ENCODE measurements at regions not wholly inside any gene's neighbourhood (a gene's known extent, or its start where the extent isn't known, plus 50 kb on each side); places are given as distances from the start of the nearest gene placed in this dataset.

DNA sequence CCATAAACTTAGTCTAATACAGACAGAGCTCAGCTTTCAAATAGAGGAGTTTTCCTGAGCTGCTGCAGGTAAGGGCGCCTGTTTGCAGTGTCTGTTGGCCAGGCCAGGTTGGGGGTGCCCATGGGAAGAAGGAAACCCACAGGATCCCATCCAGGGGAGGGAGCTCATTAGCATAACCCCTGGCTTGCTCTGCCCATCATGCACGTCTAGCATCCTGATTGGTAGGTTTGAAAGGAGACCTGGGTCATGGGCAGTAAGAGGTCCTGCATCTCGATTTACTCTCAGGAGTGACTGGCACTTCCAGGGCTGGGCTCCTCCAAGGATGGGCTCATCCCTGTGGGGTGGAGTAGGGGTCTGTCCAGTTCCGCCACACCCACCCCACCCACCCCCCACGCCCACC lies 103.7 kb upstream of the CLDN14 start:
- no peak overlapping the region for H2AFZ ChIP-seq (ENCODE audit: low read depth, low read length)
- no peak overlapping the region for H3K4me3 ChIP-seq (ENCODE audit: low read length)
- H3K27me3 ChIP-seq (ENCODE audit: low read depth, low read length) = no peaks in the 10 kb centered on the region
- no peak for TF ChIP-seq EZH2phosphoT487 (IDR thresholded peaks at IDR 0.05; ENCODE audit: low read depth)
- TF ChIP-seq CTCF (IDR thresholded peaks at IDR 0.05; ENCODE audit: low read depth, low read length) = no peak
- H3K36me3 ChIP-seq (replicated peaks; ENCODE audit: low read depth, low read length) = no peaks in the 10 kb centered on the region
- H3K4me1 ChIP-seq (ENCODE audit: low read length) = peaks cover 28% of the 10 kb centered on the region
- H3K27ac ChIP-seq (ENCODE audit: low read length) = no peak overlapping the region
- no peaks in the 10 kb centered on the region for H3K9me3 ChIP-seq (ENCODE audit: insufficient read depth, low read length)
- no peak overlapping the region for H3K9ac ChIP-seq (ENCODE audit: low read length)
- H4K20me1 ChIP-seq (ENCODE audit: insufficient read depth, low read length) = no peaks in the 10 kb centered on the region
- H3K4me2 ChIP-seq (ENCODE audit: low read length) = no peak overlapping the region
- H3K79me2 ChIP-seq (ENCODE audit: low read length) = no peaks in the 10 kb centered on the region

DNA sequence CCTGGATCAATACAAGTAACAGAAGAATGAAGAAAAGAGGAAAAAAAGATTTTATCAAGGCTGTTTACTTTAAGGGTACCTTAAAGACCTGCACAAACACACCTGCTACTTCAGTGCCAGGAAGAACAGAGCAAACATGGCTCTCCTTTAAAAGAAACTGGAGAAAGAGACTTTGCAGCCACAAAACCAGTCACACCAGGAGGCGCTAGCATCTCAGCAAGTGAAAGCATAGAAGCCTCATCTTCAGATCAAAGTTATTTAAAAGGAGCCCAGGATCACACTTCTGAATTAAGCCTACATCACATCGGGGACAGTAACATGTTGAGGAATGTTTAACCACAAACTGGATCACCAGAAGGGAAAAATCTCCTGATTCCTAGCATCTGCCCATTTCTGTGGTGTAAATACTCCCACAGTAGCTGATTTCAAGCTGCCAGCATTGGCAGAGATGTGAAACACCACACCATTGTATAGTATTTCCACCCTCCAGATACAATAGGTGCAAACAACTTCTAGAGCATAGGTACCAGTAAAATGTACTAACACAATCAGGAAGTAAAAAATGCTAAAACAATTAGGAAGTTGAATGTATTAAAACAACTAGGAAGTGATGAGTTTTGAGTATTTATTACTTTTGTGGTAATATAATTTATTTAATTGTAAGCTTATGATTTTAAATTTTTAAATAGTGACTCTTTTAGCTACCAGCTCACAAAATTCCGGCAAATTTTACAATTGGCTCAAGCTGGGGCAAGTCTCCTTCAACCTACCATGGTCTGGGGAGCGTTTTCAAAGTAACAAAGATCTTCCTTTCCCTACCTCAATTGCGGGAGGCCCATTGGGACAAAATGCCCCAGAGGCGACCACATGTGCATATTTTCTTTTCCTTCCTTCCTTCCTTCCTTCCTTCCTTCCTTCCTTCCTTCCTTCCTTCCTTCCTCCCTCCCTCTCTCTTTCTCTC lies 105.3 kb upstream of the CLDN14 start:
- Histone ChIP-seq H3K36me3 (replicated peaks; ENCODE audit: low read depth, low read length) (no peaks in the 10 kb centered on the region), H2AFZ (ENCODE audit: low read depth, low read length) (peak overlapping the region; percentile 90), H3K27me3 (ENCODE audit: low read depth, low read length) (no peaks in the 10 kb centered on the region), H3K27ac (ENCODE audit: low read length) (peak overlapping the region; percentile 42), H3K79me2 (ENCODE audit: low read length) (no peaks in the 10 kb centered on the region), H3K4me1 (ENCODE audit: low read length) (peaks cover 41% of the 10 kb centered on the region), H3K4me2 (ENCODE audit: low read length) (peak overlapping the region; percentile 36), H4K20me1 (ENCODE audit: insufficient read depth, low read length) (no peaks in the 10 kb centered on the region), H3K4me3 (ENCODE audit: low read length) (no peak overlapping the region), H3K9me3 (ENCODE audit: insufficient read depth, low read length) (no peaks in the 10 kb centered on the region), H3K9ac (ENCODE audit: low read length) (peak overlapping the region; percentile 31; the same call in 1 of the 2 replicates)
- TF ChIP-seq CTCF (IDR thresholded peaks at IDR 0.05; ENCODE audit: low read depth, low read length) (peak; percentile 66), EZH2phosphoT487 (IDR thresholded peaks at IDR 0.05; ENCODE audit: low read depth) (no peak)

DNA sequence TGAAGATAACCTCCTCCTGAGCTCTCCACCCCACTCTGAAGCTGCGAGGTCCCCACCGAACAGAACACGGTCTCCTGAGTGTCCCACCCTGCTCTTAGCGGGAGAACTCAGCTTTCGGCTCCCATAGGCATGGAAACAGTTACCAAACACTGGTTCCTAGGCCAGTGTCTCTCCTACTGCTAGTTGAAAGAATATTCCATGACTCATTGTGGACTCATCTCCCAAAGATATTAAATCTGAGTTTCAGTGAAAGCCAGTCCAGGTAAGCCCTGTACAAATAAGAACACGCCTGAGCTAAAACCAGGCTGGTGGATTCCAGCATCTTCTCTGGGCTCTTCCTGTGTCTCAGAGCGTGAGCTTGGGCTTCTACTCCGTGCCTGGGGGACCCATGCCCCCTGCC lies 107.5 kb upstream of the CLDN14 start:
- no peak overlapping the region for H3K27ac ChIP-seq (ENCODE audit: low read length)
- no peaks in the 10 kb centered on the region for H3K79me2 ChIP-seq (ENCODE audit: low read length)
- H4K20me1 ChIP-seq (ENCODE audit: insufficient read depth, low read length) = no peaks in the 10 kb centered on the region
- H3K9ac ChIP-seq (ENCODE audit: low read length) = no peak overlapping the region
- H3K27me3 ChIP-seq (ENCODE audit: low read depth, low read length) = no peaks in the 10 kb centered on the region
- H3K36me3 ChIP-seq (replicated peaks; ENCODE audit: low read depth, low read length) = no peaks in the 10 kb centered on the region
- peaks cover 31% of the 10 kb centered on the region for H3K4me1 ChIP-seq (ENCODE audit: low read length)
- H2AFZ ChIP-seq (ENCODE audit: low read depth, low read length) = no peak overlapping the region
- H3K4me3 ChIP-seq (ENCODE audit: low read length) = no peak overlapping the region
- no peak for TF ChIP-seq EZH2phosphoT487 (IDR thresholded peaks at IDR 0.05; ENCODE audit: low read depth)
- TF ChIP-seq CTCF (IDR thresholded peaks at IDR 0.05; ENCODE audit: low read depth, low read length) = no peak
- H3K4me2 ChIP-seq (ENCODE audit: low read length) = no peak overlapping the region
- no peaks in the 10 kb centered on the region for H3K9me3 ChIP-seq (ENCODE audit: insufficient read depth, low read length)

GRCh38 chr21:36589352-36589971 lies 109.5 kb upstream of the SIM2 start:
- H3K36me3 ChIP-seq (replicated peaks; ENCODE audit: low read depth, low read length) = no peaks in the 10 kb centered on the region
- H4K20me1 ChIP-seq (ENCODE audit: insufficient read depth, low read length) = no peaks in the 10 kb centered on the region
- H3K9me3 ChIP-seq (ENCODE audit: insufficient read depth, low read length) = no peaks in the 10 kb centered on the region
- peak overlapping the region; percentile 86 for H2AFZ ChIP-seq (ENCODE audit: low read depth, low read length)
- TF ChIP-seq CTCF (IDR thresholded peaks at IDR 0.05; ENCODE audit: low read depth, low read length) (peak; percentile 80), EZH2phosphoT487 (IDR thresholded peaks at IDR 0.05; ENCODE audit: low read depth) (no peak)
- H3K4me2 ChIP-seq (ENCODE audit: low read length) = peak overlapping the region; percentile 66
- H3K9ac ChIP-seq (ENCODE audit: low read length) = peak overlapping the region; percentile 47
- peaks cover 24% of the 10 kb centered on the region for H3K4me1 ChIP-seq (ENCODE audit: low read length)
- no peaks in the 10 kb centered on the region for H3K79me2 ChIP-seq (ENCODE audit: low read length)
- no peaks in the 10 kb centered on the region for H3K27me3 ChIP-seq (ENCODE audit: low read depth, low read length)
- H3K4me3 ChIP-seq (ENCODE audit: low read length) = peak overlapping the region; percentile 20; the same call in 1 of the 2 replicates
- no peak overlapping the region for H3K27ac ChIP-seq (ENCODE audit: low read length)
